GM23338 (cell line): ENCODE measurements at regions not wholly inside any gene's neighbourhood (a gene's known extent, or its start where the extent isn't known, plus 50 kb on each side); places are given as distances from the start of the nearest gene placed in this dataset.

ENCODE experiments used
- ATAC-seq: fragments of 200-7000 bp; cut with Tn5 transposase; 3 replicates; pipeline ENCODE4 v1.9.1; 2020
- DNase-seq: peaks from one replicate; pipeline ENCODE4 v3.0.0-alpha.2; 2015; ENCODE audit warnings: low spot score
- H2AFZ ChIP-seq: fragments of 200-600 bp; sonication (generic); 2 replicates; pipeline ENCODE4 v1.8.0; 2016; ENCODE audit warnings: antibody characterized with exemption, mild to moderate bottlenecking, moderate library complexity
- H3F3A ChIP-seq: fragments of 200-600 bp; sonication (generic); replicated peaks from 2 replicates; pipeline ENCODE4 v1.8.0; 2017; ENCODE audit warnings: antibody characterized with exemption, mixed run types, low read depth
- H3K27ac ChIP-seq: fragments of 200-600 bp; sonication (generic); 2 replicates; pipeline ENCODE4 v1.6.1; 2016; ENCODE audit warnings: low read depth
- H3K27me3 ChIP-seq: fragments of 200-600 bp; sonication (generic); 2 replicates; pipeline ENCODE4 v1.8.0; 2016; ENCODE audit warnings: mild to moderate bottlenecking, mixed run types, moderate library complexity; ENCODE audit not compliant: insufficient read depth
- H3K36me3 ChIP-seq: fragments of 200-600 bp; sonication (generic); 2 replicates; pipeline ENCODE4 v1.8.0; 2016; ENCODE audit warnings: mild to moderate bottlenecking; ENCODE audit not compliant: insufficient read depth
- H3K4me1 ChIP-seq: fragments of 200-600 bp; sonication (generic); 2 replicates; pipeline ENCODE4 v1.8.0; 2016; ENCODE audit warnings: mild to moderate bottlenecking, moderate library complexity; ENCODE audit not compliant: insufficient read depth
- H3K4me2 ChIP-seq: fragments of 200-600 bp; sonication (generic); 2 replicates; pipeline ENCODE4 v1.7.1; 2017; ENCODE audit warnings: mixed run types
- H3K4me3 ChIP-seq: fragments of 200-600 bp; sonication (generic); 2 replicates; pipeline ENCODE4 v1.6.1; 2016; ENCODE audit warnings: mixed run types
- H3K79me2 ChIP-seq: fragments of 200-600 bp; sonication (generic); replicated peaks from 2 replicates; pipeline ENCODE4 v1.8.0; 2017; ENCODE audit warnings: mild to moderate bottlenecking; ENCODE audit not compliant: insufficient read depth
- H3K9me2 ChIP-seq: fragments of 200-600 bp; sonication (generic); 2 replicates; pipeline ENCODE4 v1.8.0; 2017; ENCODE audit not compliant: insufficient read depth
- H4K20me1 ChIP-seq: fragments of 200-600 bp; sonication (generic); replicated peaks from 2 replicates; pipeline ENCODE4 v1.8.0; 2017; ENCODE audit warnings: mild to moderate bottlenecking; ENCODE audit not compliant: insufficient read depth
- H3K27ac Mint-ChIP-seq: 2 replicates; pipeline ENCODE4 v1.8.0; 2020; ENCODE audit warnings: inconsistent platforms, mild to moderate bottlenecking, moderate library complexity, mixed read lengths
- H3K27me3 Mint-ChIP-seq: 3 replicates; pipeline ENCODE4 v1.8.0; 2022; ENCODE audit warnings: low read depth, mild to moderate bottlenecking, moderate library complexity, mixed read lengths, inconsistent platforms; ENCODE audit not compliant: insufficient read depth, poor library complexity
- H3K36me3 Mint-ChIP-seq: 3 replicates; pipeline ENCODE4 v1.8.0; 2021; ENCODE audit warnings: low read depth, mild to moderate bottlenecking, inconsistent platforms, moderate library complexity, mixed read lengths
- H3K4me1 Mint-ChIP-seq: 3 replicates; pipeline ENCODE4 v1.8.0; 2020; ENCODE audit warnings: mild to moderate bottlenecking, inconsistent platforms, mixed read lengths
- H3K4me3 Mint-ChIP-seq: 3 replicates; pipeline ENCODE4 v1.8.0; 2021; ENCODE audit warnings: moderate library complexity, mild to moderate bottlenecking, inconsistent platforms, mixed read lengths
- H3K9me3 Mint-ChIP-seq: 3 replicates; pipeline ENCODE4 v1.8.0; 2020; ENCODE audit warnings: moderate library complexity, mild to moderate bottlenecking, inconsistent platforms, mixed read lengths
- EZH2 ChIP-seq: fragments of 200-600 bp; sonication (generic); IDR thresholded peaks from one replicate; pipeline ENCODE4 v1.8.0; 2017; ENCODE audit warnings: antibody characterized with exemption, mild to moderate bottlenecking, low read depth; ENCODE audit not compliant: unreplicated experiment
- JUNB ChIP-seq: IDR thresholded peaks from one replicate; pipeline ENCODE4 v1.6.1; 2016; ENCODE audit warnings: antibody characterized with exemption; ENCODE audit not compliant: unreplicated experiment
- POLR2AphosphoS5 ChIP-seq: IDR thresholded peaks from 2 replicates; pipeline ENCODE4 v1.6.1; 2016; ENCODE audit warnings: antibody characterized with exemption, low read depth
- REST ChIP-seq: IDR thresholded peaks from one replicate; pipeline ENCODE4 v1.6.1; 2018; ENCODE audit warnings: antibody characterized with exemption; ENCODE audit not compliant: unreplicated experiment
- ZNF114 ChIP-seq: fragments of 250-450 bp; sonication (Bioruptor Pico); IDR thresholded peaks from 2 replicates; pipeline ENCODE4 v1.5.0; 2020; ENCODE audit warnings: mild to moderate bottlenecking, moderate library complexity
- ZNF331 ChIP-seq: fragments of 250-450 bp; sonication (Bioruptor Pico); IDR thresholded peaks from 2 replicates; pipeline ENCODE4 v1.5.0; 2020; ENCODE audit warnings: low read depth, mild to moderate bottlenecking, moderate library complexity
- ZNF462 ChIP-seq: fragments of 250-450 bp; sonication (Bioruptor Pico); IDR thresholded peaks from 2 replicates; pipeline ENCODE4 v1.5.0; 2020; ENCODE audit warnings: mild to moderate bottlenecking, moderate library complexity
- TF ChIP-seq, protein P1 (sequence below): IDR thresholded peaks from 2 replicates; pipeline ENCODE4 v1.6.1; 2016; ENCODE audit warnings: antibody characterized with exemption
- TF ChIP-seq, protein P2 (sequence below), 2 experiments: fragments of 200-600 bp in 1 of 2; sonication (generic) in 1 of 2; conservative IDR thresholded peaks; 2 replicates each; pipeline versions ENCODE4 v1.5.1 to v1.6.1; 2016 to 2017; ENCODE audit warnings: antibody characterized with exemption in 2 of 2, low read depth in 2 of 2, mild to moderate bottlenecking in 2 of 2, moderate library complexity in 1 of 2

DNA sequence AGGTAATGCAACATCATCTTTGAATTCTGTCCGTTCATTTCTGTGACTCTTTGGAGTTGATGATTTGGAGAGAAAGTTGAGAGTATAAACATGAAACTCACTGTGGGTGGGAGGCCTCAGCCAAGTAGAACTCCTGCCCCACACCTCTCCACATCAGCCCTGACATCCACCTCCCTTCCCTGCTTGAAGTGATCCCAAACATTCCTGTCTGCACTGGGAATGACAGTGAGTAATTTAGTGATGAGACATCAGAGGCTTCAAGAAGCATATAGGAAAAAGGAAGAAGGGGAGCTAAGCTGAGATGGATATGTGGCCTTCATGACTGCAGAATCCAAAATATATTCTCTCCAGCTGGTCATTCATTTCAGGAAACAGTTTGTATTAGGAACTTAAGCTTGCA lies 151.8 kb downstream of the SPATA18 start:
- Histone ChIP-seq H3K27ac (no peak overlapping the region), H2AFZ (no peak overlapping the region), H3K4me2 (no peak overlapping the region), H3F3A (no peaks in the 10 kb centered on the region; the same call in 1 of the 2 replicates), H3K36me3 (no peaks in the 10 kb centered on the region), H3K4me1 (peaks cover 24% of the 10 kb centered on the region; the same call in 1 of the 2 replicates), H3K9me2 (peaks cover 12% of the 10 kb centered on the region), H4K20me1 (no peaks in the 10 kb centered on the region), H3K79me2 (no peaks in the 10 kb centered on the region), H3K4me3 (no peak overlapping the region), H3K27me3 (no peaks in the 10 kb centered on the region)
- ATAC-seq (no peak), DNase-seq (no peak)
- no peak for TF ChIP-seq ZNF331 (CRISPR knock-in tag)
- no peak for TF ChIP-seq POLR2AphosphoS5
- TF ChIP-seq, protein P1, sequence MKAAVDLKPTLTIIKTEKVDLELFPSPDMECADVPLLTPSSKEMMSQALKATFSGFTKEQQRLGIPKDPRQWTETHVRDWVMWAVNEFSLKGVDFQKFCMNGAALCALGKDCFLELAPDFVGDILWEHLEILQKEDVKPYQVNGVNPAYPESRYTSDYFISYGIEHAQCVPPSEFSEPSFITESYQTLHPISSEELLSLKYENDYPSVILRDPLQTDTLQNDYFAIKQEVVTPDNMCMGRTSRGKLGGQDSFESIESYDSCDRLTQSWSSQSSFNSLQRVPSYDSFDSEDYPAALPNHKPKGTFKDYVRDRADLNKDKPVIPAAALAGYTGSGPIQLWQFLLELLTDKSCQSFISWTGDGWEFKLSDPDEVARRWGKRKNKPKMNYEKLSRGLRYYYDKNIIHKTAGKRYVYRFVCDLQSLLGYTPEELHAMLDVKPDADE, result no peak
- no peak for TF ChIP-seq REST
- TF ChIP-seq ZNF114 (CRISPR knock-in tag), result no peak
- TF ChIP-seq, protein P2, sequence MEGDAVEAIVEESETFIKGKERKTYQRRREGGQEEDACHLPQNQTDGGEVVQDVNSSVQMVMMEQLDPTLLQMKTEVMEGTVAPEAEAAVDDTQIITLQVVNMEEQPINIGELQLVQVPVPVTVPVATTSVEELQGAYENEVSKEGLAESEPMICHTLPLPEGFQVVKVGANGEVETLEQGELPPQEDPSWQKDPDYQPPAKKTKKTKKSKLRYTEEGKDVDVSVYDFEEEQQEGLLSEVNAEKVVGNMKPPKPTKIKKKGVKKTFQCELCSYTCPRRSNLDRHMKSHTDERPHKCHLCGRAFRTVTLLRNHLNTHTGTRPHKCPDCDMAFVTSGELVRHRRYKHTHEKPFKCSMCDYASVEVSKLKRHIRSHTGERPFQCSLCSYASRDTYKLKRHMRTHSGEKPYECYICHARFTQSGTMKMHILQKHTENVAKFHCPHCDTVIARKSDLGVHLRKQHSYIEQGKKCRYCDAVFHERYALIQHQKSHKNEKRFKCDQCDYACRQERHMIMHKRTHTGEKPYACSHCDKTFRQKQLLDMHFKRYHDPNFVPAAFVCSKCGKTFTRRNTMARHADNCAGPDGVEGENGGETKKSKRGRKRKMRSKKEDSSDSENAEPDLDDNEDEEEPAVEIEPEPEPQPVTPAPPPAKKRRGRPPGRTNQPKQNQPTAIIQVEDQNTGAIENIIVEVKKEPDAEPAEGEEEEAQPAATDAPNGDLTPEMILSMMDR (conservative IDR thresholded peaks at IDR 0.05; ENCODE audit: low read depth in 2 of 2), result no peak
- TF ChIP-seq JUNB, result no peak
- Mint-ChIP-seq H3K36me3 (no peaks in the 10 kb centered on the region; the same call in 2 of the 3 replicates), H3K27ac (no peak overlapping the region), H3K4me1 (peaks cover 34% of the 10 kb centered on the region), H3K27me3 (no peaks in the 10 kb centered on the region), H3K4me3 (no peak overlapping the region), H3K9me3 (no peaks in the 10 kb centered on the region; the same call in none of the 3 replicates)

GRCh38 chr4:52203351-52203750 lies 152.2 kb downstream of the SPATA18 start:
- H3K4me2 ChIP-seq, result no peak overlapping the region
- TF ChIP-seq ZNF462 (CRISPR knock-in tag), result no peak
- no peak for TF ChIP-seq ZNF331 (CRISPR knock-in tag)
- TF ChIP-seq EZH2, result no peak

More at GRCh38 chr4:52203351-52203750, 152.2 kb downstream of the SPATA18 start:
- H4K20me1 ChIP-seq, result no peaks in the 10 kb centered on the region
- H3K4me1 ChIP-seq, result peaks cover 20% of the 10 kb centered on the region; the same call in 1 of the 2 replicates
- no peaks in the 10 kb centered on the region for H3K79me2 ChIP-seq
- H3K36me3 Mint-ChIP-seq, result no peaks in the 10 kb centered on the region; the same call in 2 of the 3 replicates
- DNase-seq (no peak), ATAC-seq (no peak)
- H3K4me3 Mint-ChIP-seq, result no peak overlapping the region
- H3K27me3 Mint-ChIP-seq, result no peaks in the 10 kb centered on the region
- no peaks in the 10 kb centered on the region; the same call in none of the 3 replicates for H3K9me3 Mint-ChIP-seq
- H3K9me2 ChIP-seq, result peaks cover 12% of the 10 kb centered on the region
- no peak overlapping the region for H3K4me3 ChIP-seq
- no peaks in the 10 kb centered on the region for H3K36me3 ChIP-seq
- no peaks in the 10 kb centered on the region for H3K27me3 ChIP-seq
- H3K27ac Mint-ChIP-seq, result no peak overlapping the region
- H3F3A ChIP-seq, result no peaks in the 10 kb centered on the region; the same call in 1 of the 2 replicates
- no peak overlapping the region for H2AFZ ChIP-seq
- H3K4me1 Mint-ChIP-seq, result peaks cover 31% of the 10 kb centered on the region; the same call in 2 of the 3 replicates
- H3K27ac ChIP-seq, result no peak overlapping the region
